ENCODE measurements at regions not wholly inside any gene's neighbourhood (a gene's known extent, or its start where the extent isn't known, plus 50 kb on each side); places are given as distances from the start of the nearest gene placed in this dataset.

GRCh38 chr2:23015651-23016200, 369.3 kb upstream of the KLHL29 start:
- Histone ChIP-seq H3K9me3 (ENCODE audit: control insufficient read depth, insufficient read depth, low read length) (peaks cover 2% of the 10 kb centered on the region; the same call in 1 of the 2 replicates), H4K20me1 (ENCODE audit: insufficient read depth, low read length) (no peaks in the 10 kb centered on the region), H3K9me1 (ENCODE audit: insufficient read depth, low read length) (no peaks in the 10 kb centered on the region), H3K18ac (ENCODE audit: low read depth, low read length) (no peak overlapping the region), H3K23ac (ENCODE audit: low read depth, low read length) (no peak overlapping the region), H3K79me1 (ENCODE audit: low read depth in 1 of 2, low read length in 2 of 2) (no peaks in the 10 kb centered on the region), H3K36me3 (ENCODE audit: control insufficient read depth, insufficient read depth, low read length) (no peaks in the 10 kb centered on the region), H3K4me1 (ENCODE audit: control insufficient read depth, insufficient read depth, low read length) (no peaks in the 10 kb centered on the region), H3K4me2 (ENCODE audit: low read depth, low read length) (no peak overlapping the region), H2BK15ac (ENCODE audit: low read depth, low read length) (no peak overlapping the region), H3K27me3 (ENCODE audit: control insufficient read depth, insufficient read depth, low read length) (no peaks in the 10 kb centered on the region), H3K4me3 (ENCODE audit: insufficient read depth, low read depth, low read length) (no peak overlapping the region), H2BK20ac (ENCODE audit: low read depth, low read length) (no peak overlapping the region), H2AK9ac (replicated peaks; ENCODE audit: low read depth, low read length, poor library complexity) (no peak overlapping the region), H3K9ac (ENCODE audit: low read depth, low read length) (no peak overlapping the region), H2AK5ac (ENCODE audit: low read depth, low read length) (no peak overlapping the region), H4K91ac (ENCODE audit: insufficient read depth, low read depth, low read length) (no peak overlapping the region), H2BK5ac (ENCODE audit: low read depth, low read length, poor library complexity, severe bottlenecking) (no peak overlapping the region), H3K56ac (ENCODE audit: extremely low read depth, insufficient read depth, low read length) (no peak overlapping the region), H3K27ac (ENCODE audit: insufficient read depth, low read length) (no peak overlapping the region), H3K4ac (ENCODE audit: low read depth, low read length) (no peak overlapping the region), H2BK120ac (ENCODE audit: low read depth, low read length) (no peak overlapping the region), H4K8ac (ENCODE audit: low read depth in 2 of 2, low read length in 2 of 2) (no peak overlapping the region), H3K14ac (replicated peaks; ENCODE audit: low read depth, low read length) (no peak overlapping the region), H4K5ac (ENCODE audit: low read depth, low read length) (no peak overlapping the region), H2AFZ (replicated peaks; ENCODE audit: low read length, poor library complexity) (no peak overlapping the region)
- no peak for ATAC-seq (ENCODE audit: low read depth)
- intact Hi-C loops (cut with micrococcal nuclease) (no loop called here), dilution Hi-C loops (cut with HindIII; ENCODE audit: low sequenced_read_pairs, unreplicated experiment) (no loop called here), in situ Hi-C loops (cut with MboI; ENCODE audit: low sequenced_read_pairs) (no loop called here)
- ChIA-PET POLR2A (ENCODE audit: unreplicated experiment) (no interaction called here), CTCF (no interaction called here)
- DNase-seq = no peak
- no TSS peak for BruUV-seq (replicated peaks)
- WGBS, 2 experiments (ENCODE audit: extremely low coverage in 2 of 2, insufficient read length in 1 of 2) = 33% methylated on average over 2 of the region's 7 CpGs; no CpG with 5 or more reads in 1 of the 2 experiments
- TF ChIP-seq ELK1 (IDR thresholded peaks at IDR 0.05; ENCODE audit: borderline replicate concordance, low read depth, low read length) = no peak
- TF ChIP-seq NFE2L2 (IDR thresholded peaks at IDR 0.05; ENCODE audit: low read depth, low read length) = no peak
- TF ChIP-seq RFX5 (IDR thresholded peaks at IDR 0.05; ENCODE audit: low read depth, low read length) = no peak
- TF ChIP-seq CTCF (conservative IDR thresholded peaks at IDR 0.05; ENCODE audit: low read depth, low read length) = no peak

All from IMR-90 (cell line).